ENCODE measurements at regions not wholly inside any gene's neighbourhood (a gene's known extent, or its start where the extent isn't known, plus 50 kb on each side); places are given as distances from the start of the nearest gene placed in this dataset.

- TF ChIP-seq CTCF (IDR thresholded peaks at IDR 0.05) (no peak), POLR2AphosphoS5 (IDR thresholded peaks at IDR 0.05; ENCODE audit: low read depth, low read length) (no peak), SIN3A (IDR thresholded peaks at IDR 0.05; ENCODE audit: borderline replicate concordance, insufficient read depth, low read depth, low read length) (no peak)
Measured at GRCh38 chr2:136342138-136342537, 224.2 kb upstream of the CXCR4 start.
